LoVo (cell line): ENCODE measurements at regions not wholly inside any gene's neighbourhood (a gene's known extent, or its start where the extent isn't known, plus 50 kb on each side); places are given as distances from the start of the nearest gene placed in this dataset.

Experiments
- DNase-seq: peaks from one replicate; pipeline ENCODE4 v3.0.0-alpha.2; 2016; ENCODE audit warnings: low spot score

GRCh38 chr5:96588539-96588938, 73.6 kb upstream of the CAST start:
- no peak for DNase-seq

- DNase-seq = no peak
These were observed 71.4 kb upstream of the CAST start for GRCh38 chr5:96590796-96591195.

- DNase-seq = no peak
These were observed 66.7 kb upstream of the CAST start for GRCh38 chr5:96595300-96596090.

- DNase-seq = no peak
These were observed 64.6 kb upstream of the CAST start for GRCh38 chr5:96597438-96598020.

GRCh38 chr5:96601200-96601599, 61.0 kb upstream of the CAST start:
- no peak for DNase-seq

- peak; percentile 70 for DNase-seq
These were observed 60.4 kb upstream of the CAST start for GRCh38 chr5:96601715-96602244.

GRCh38 chr5:96602776-96603175, 59.4 kb upstream of the CAST start:
- no peak for DNase-seq

GRCh38 chr5:96605144-96605837, 56.9 kb upstream of the CAST start:
- DNase-seq = no peak

GRCh38 chr5:96609369-96609768, 52.8 kb upstream of the CAST start:
- DNase-seq = no peak

GRCh38 chr5:96610747-96611146, 51.4 kb upstream of the CAST start:
- no peak for DNase-seq

GRCh38 chr5:96611946-96612345, 50.2 kb upstream of the CAST start:
- no peak for DNase-seq
